ENCODE measurements at regions not wholly inside any gene's neighbourhood (a gene's known extent, or its start where the extent isn't known, plus 50 kb on each side); places are given as distances from the start of the nearest gene placed in this dataset.

- TF ChIP-seq CTCF (IDR thresholded peaks at IDR 0.05; ENCODE audit: low read depth, low read length) (no peak), EZH2phosphoT487 (IDR thresholded peaks at IDR 0.05; ENCODE audit: low read depth) (no peak)
Measured at GRCh38 chr4:119897260-119897659, 169.4 kb downstream of the MAD2L1 start.

All from OCI-LY3 (cell line).